C4-2B (cell line): ENCODE measurements at regions not wholly inside any gene's neighbourhood (a gene's known extent, or its start where the extent isn't known, plus 50 kb on each side); places are given as distances from the start of the nearest gene placed in this dataset.

Experiments used
- H3K27ac ChIP-seq: fragments of 450-650 bp; 2 replicates; pipeline ENCODE4 v1.5.1; 2017
- ZFX ChIP-seq: fragments of 450-650 bp; IDR thresholded peaks from 2 replicates; pipeline ENCODE4 v1.6.1; 2017
- TF ChIP-seq, protein P1 (sequence below): fragments of 450-650 bp; conservative IDR thresholded peaks from 2 replicates; pipeline ENCODE4 v1.5.1; 2017; ENCODE audit warnings: mild to moderate bottlenecking

DNA sequence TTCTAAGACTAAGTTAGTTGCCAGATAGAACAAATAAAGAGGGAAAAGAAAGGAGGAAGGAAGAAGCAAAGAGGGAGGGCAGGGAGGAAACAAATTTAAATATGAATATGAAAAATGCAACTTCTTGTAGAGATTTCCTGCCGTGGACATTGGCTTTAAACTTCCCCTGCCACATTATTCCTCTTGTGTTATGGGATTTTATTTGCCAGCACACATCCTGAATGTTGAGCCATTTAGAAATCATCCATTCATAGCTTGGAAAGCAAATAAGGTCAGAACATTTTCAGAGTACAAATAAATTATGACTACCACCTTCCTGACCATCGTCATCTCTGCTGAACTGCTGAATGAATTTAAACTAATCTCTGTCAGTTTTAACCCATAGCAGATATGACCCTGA, 911.9 kb upstream of the LRRN3 start:
- TF ChIP-seq ZFX = no peak
- TF ChIP-seq, protein P1, sequence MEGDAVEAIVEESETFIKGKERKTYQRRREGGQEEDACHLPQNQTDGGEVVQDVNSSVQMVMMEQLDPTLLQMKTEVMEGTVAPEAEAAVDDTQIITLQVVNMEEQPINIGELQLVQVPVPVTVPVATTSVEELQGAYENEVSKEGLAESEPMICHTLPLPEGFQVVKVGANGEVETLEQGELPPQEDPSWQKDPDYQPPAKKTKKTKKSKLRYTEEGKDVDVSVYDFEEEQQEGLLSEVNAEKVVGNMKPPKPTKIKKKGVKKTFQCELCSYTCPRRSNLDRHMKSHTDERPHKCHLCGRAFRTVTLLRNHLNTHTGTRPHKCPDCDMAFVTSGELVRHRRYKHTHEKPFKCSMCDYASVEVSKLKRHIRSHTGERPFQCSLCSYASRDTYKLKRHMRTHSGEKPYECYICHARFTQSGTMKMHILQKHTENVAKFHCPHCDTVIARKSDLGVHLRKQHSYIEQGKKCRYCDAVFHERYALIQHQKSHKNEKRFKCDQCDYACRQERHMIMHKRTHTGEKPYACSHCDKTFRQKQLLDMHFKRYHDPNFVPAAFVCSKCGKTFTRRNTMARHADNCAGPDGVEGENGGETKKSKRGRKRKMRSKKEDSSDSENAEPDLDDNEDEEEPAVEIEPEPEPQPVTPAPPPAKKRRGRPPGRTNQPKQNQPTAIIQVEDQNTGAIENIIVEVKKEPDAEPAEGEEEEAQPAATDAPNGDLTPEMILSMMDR = no peak
- no peak overlapping the region for H3K27ac ChIP-seq

DNA sequence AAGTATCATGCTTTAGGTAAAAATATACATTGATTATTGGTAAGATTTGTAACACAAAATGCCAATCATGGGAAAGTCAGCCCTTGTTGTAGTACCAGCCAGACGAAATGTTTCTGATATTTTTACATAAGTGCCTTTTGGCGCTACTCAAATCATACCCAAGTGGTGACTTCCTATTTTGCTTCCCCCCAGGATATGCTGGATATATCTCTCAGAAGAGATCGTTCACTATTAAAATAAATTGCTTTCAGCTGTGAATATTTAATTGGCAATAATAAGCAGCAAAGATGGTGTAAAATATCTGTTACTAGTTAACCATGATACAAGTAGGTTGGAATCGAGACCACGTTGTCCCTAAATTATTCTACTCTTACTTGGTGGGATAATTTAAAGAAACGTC, 909.2 kb upstream of the LRRN3 start:
- no peak overlapping the region for H3K27ac ChIP-seq
- TF ChIP-seq, protein P1 = no peak
- TF ChIP-seq ZFX = no peak

DNA sequence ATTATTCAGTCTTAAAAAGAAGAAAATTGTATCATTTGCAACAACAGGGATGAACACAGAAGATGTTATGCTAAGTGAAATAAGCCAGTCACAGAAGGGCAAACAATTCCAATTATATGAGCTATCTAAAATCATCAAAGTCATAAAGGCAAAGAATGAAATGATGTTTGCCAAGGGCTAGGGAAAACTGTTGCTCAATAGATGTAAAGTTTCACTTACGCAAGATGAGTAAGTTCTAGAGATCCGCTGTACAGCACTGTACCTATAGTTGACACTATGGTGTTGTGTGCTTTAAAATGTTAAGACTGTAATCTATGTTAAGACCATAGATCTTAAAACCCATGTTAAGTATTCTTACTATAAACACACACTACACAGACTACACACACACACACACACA, 904.6 kb upstream of the LRRN3 start:
- no peak overlapping the region for H3K27ac ChIP-seq
- TF ChIP-seq, protein P1 = no peak
- TF ChIP-seq ZFX = no peak

DNA sequence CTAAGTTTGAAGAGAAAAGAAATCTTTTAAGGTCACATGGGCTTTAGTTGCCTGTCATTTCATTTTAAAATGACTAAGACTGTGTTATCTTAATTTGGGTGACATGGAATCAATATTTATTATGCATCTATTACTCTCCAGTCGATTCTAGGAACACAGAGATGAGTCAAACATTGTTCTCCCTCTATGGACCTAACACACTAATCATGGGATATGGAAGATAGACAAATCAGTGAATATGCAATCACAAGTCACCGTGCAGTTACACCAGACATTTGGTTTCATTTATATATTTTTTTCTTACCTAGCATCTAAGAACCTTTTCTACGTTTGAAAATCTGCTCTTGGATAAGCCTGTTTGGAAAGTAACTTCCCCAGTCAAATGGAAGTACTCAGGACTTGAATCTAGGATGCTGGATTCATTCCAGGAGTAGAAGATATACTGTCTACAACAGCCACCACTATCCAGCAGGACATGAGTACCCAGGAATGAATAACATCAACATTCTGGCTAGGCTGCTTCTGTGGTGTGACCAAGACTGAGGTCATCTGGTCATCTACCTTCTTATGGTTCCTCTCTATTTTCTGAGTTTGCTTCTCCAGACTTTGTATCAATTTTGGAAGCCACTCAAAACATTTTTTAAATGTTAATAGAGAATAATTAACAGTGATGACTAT, 902.9 kb upstream of the LRRN3 start:
- TF ChIP-seq, protein P1 = no peak
- TF ChIP-seq ZFX = no peak
- no peak overlapping the region for H3K27ac ChIP-seq

DNA sequence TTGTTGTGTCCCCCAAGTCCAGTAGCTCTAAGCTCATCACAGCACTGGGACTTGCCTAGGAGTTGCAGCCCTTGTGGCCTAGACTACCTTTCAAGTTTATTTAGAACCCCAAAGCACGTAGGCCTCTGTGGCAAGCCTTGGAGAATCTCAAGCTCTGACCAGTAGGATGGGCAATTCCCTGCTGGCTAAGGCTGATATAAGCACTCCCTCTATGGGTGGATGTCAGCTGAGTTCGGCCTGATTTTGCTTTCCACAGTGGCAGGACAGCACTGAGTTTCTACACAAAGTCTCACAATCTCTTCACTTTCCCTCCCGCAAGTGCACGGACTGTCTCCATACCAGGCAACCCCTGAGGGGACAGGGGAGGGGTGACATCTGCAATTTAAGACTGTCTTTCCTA, 886.4 kb upstream of the LRRN3 start:
- TF ChIP-seq ZFX = no peak
- TF ChIP-seq, protein P1 = peak; percentile 30
- no peak overlapping the region for H3K27ac ChIP-seq

DNA sequence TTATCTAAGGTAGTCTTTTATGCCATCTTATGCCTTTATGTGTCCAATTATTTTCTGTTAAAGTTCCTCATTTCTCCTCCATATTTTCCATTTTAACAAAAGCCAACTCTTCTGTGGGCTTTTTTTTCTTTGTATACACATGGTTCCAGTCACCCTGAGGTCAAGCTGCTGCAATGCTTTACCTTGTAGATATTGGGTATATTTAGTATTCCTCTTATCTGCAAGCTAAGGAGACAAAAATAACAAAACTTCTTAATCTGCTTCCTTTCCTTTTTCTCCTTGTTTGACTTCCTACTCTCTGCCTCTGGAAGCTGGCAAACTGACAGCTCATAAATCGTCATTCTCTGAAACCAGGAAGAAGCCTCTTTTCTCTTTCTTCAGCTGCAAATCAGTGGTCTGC, 885.0 kb upstream of the LRRN3 start:
- H3K27ac ChIP-seq = no peak overlapping the region
- no peak for TF ChIP-seq ZFX
- TF ChIP-seq, protein P1 = no peak

DNA sequence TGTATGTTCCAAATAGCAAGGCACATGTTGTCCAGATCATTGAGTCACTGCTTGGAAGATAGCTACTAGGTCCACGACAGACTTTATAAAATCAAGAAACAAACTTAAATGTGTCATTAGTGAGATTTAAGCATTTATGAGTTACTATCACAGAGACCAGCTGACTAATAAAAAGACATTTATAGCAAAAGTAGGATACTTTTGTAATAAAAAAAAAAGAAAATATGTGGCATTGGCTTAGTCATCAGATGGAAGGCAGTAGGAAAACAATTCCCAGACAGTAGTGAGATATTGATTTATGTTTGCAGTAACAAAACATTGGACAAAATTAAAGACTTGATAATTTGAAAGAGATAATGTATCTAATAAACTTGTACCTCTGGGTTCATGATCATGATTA, 881.0 kb upstream of the LRRN3 start:
- TF ChIP-seq, protein P1 = no peak
- TF ChIP-seq ZFX = no peak
- no peak overlapping the region for H3K27ac ChIP-seq
